Gastrocnemius medialis (tissue), 4 donors: ENCODE measurements at regions not wholly inside any gene's neighbourhood (a gene's known extent, or its start where the extent isn't known, plus 50 kb on each side); places are given as distances from the start of the nearest gene placed in this dataset.
"Not testable (repeated sequence)": the region's sequence is repeated elsewhere in the genome, so short reads cannot be mapped to it uniquely, and the experiment has no call there.

Experiments used
- CTCF ChIP-seq, 5 experiments: fragments of 450-650 bp in 3 of 5; fragments of 200-600 bp in 2 of 5; sonication (generic) in 2 of 5; IDR thresholded peaks in 4 of 5; conservative IDR thresholded peaks in 1 of 5; 1 replicate in 4 of 5; 2 replicates in 1 of 5; pipeline ENCODE4 v1.5.1; 2016 to 2019; ENCODE audit warnings: antibody characterized with exemption in 5 of 5, mild to moderate bottlenecking in 3 of 5, moderate library complexity in 3 of 5
- POLR2A ChIP-seq, 2 donors: fragments of 450-650 bp; IDR thresholded peaks; one replicate each; pipeline ENCODE4 v1.6.1; 2017; ENCODE audit warnings: antibody characterized with exemption in 2 of 2, mild to moderate bottlenecking in 2 of 2, moderate library complexity in 2 of 2

- not testable (repeated sequence) for TF ChIP-seq CTCF (IDR thresholded peaks at IDR 0.05 in 4 of 5, conservative IDR thresholded peaks at IDR 0.05 in 1 of 5); POLR2A (IDR thresholded peaks at IDR 0.05)
Measured at GRCh38 chr1:120945122-120945521, 55.6 kb downstream of the PPIAL4A start.
